ENCODE measurements at regions not wholly inside any gene's neighbourhood (a gene's known extent, or its start where the extent isn't known, plus 50 kb on each side); places are given as distances from the start of the nearest gene placed in this dataset.

- Histone ChIP-seq H3K9me3 (ENCODE audit: control insufficient read depth in 4 of 4, low read length in 3 of 4) (no peaks in the 10 kb centered on the region), H3K27me3 (ENCODE audit: control insufficient read depth in 4 of 4, insufficient read depth in 4 of 4, low read length in 3 of 4) (no peaks in the 10 kb centered on the region), H3K36me3 (ENCODE audit: control insufficient read depth in 4 of 4, insufficient read depth in 3 of 4, low read depth in 1 of 4, low read length in 3 of 4) (no peaks in the 10 kb centered on the region), H3K27ac (ENCODE audit: low read depth in 1 of 2, low read length in 2 of 2) (no peak overlapping the region), H3K9ac (ENCODE audit: low read depth in 1 of 2, low read length in 2 of 2) (no peak overlapping the region), H3K4me3 (ENCODE audit: low read depth in 1 of 3, low read length in 3 of 3) (no peak overlapping the region), H3K4me1 (ENCODE audit: control insufficient read depth in 4 of 4, insufficient read depth in 4 of 4, low read length in 3 of 4) (no peaks in the 10 kb centered on the region)
- TF ChIP-seq EGR1 (IDR thresholded peaks at IDR 0.05; ENCODE audit: low read depth in 2 of 2) (no peak), RAD21 (IDR thresholded peaks at IDR 0.05) (no peak), CTCF (IDR thresholded peaks at IDR 0.05; ENCODE audit: low read depth, low read length, missing input control) (no peak)
- no peak for DNase-seq (ENCODE audit: low spot score)
- 86% methylated on average over 3 of the region's 3 CpGs for WGBS
Observed at GRCh38 chr7:46558482-46559193, 637.6 kb upstream of the IGFBP3 start.

- WGBS = 74% methylated on average over 3 of the region's 3 CpGs
- no peak for DNase-seq (ENCODE audit: low spot score)
- Histone ChIP-seq H3K4me1 (ENCODE audit: control insufficient read depth in 4 of 4, insufficient read depth in 4 of 4, low read length in 3 of 4) (no peaks in the 10 kb centered on the region), H3K4me3 (ENCODE audit: low read depth in 1 of 3, low read length in 3 of 3) (no peak overlapping the region), H3K9me3 (ENCODE audit: control insufficient read depth in 4 of 4, low read length in 3 of 4) (no peaks in the 10 kb centered on the region), H3K27ac (ENCODE audit: low read depth in 1 of 2, low read length in 2 of 2) (no peak overlapping the region), H3K9ac (ENCODE audit: low read depth in 1 of 2, low read length in 2 of 2) (no peak overlapping the region), H3K36me3 (ENCODE audit: control insufficient read depth in 4 of 4, insufficient read depth in 3 of 4, low read depth in 1 of 4, low read length in 3 of 4) (no peaks in the 10 kb centered on the region), H3K27me3 (ENCODE audit: control insufficient read depth in 4 of 4, insufficient read depth in 4 of 4, low read length in 3 of 4) (no peaks in the 10 kb centered on the region)
- TF ChIP-seq EGR1 (IDR thresholded peaks at IDR 0.05; ENCODE audit: low read depth in 2 of 2) (no peak), RXRA (IDR thresholded peaks at IDR 0.05) (no peak), GABPA (IDR thresholded peaks at IDR 0.05 in 1 of 2, conservative IDR thresholded peaks at IDR 0.05 in 1 of 2) (no peak), HNF4G (IDR thresholded peaks at IDR 0.05) (no peak), ATF3 (IDR thresholded peaks at IDR 0.05) (no peak), TAF1 (conservative IDR thresholded peaks at IDR 0.05) (no peak), FOXA2 (IDR thresholded peaks at IDR 0.05) (no peak), SP1 (IDR thresholded peaks at IDR 0.05) (no peak), YY1 (IDR thresholded peaks at IDR 0.05) (no peak), HNF4A (conservative IDR thresholded peaks at IDR 0.05) (no peak), FOXA1 (IDR thresholded peaks at IDR 0.05) (no peak), ZBTB33 (IDR thresholded peaks at IDR 0.05) (no peak), NR2F2 (IDR thresholded peaks at IDR 0.05) (no peak), JUND (IDR thresholded peaks at IDR 0.05) (no peak)
- TF ChIP-seq, protein P1, sequence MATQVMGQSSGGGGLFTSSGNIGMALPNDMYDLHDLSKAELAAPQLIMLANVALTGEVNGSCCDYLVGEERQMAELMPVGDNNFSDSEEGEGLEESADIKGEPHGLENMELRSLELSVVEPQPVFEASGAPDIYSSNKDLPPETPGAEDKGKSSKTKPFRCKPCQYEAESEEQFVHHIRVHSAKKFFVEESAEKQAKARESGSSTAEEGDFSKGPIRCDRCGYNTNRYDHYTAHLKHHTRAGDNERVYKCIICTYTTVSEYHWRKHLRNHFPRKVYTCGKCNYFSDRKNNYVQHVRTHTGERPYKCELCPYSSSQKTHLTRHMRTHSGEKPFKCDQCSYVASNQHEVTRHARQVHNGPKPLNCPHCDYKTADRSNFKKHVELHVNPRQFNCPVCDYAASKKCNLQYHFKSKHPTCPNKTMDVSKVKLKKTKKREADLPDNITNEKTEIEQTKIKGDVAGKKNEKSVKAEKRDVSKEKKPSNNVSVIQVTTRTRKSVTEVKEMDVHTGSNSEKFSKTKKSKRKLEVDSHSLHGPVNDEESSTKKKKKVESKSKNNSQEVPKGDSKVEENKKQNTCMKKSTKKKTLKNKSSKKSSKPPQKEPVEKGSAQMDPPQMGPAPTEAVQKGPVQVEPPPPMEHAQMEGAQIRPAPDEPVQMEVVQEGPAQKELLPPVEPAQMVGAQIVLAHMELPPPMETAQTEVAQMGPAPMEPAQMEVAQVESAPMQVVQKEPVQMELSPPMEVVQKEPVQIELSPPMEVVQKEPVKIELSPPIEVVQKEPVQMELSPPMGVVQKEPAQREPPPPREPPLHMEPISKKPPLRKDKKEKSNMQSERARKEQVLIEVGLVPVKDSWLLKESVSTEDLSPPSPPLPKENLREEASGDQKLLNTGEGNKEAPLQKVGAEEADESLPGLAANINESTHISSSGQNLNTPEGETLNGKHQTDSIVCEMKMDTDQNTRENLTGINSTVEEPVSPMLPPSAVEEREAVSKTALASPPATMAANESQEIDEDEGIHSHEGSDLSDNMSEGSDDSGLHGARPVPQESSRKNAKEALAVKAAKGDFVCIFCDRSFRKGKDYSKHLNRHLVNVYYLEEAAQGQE (IDR thresholded peaks at IDR 0.05) = no peak
Observed at GRCh38 chr7:46557781-46558180, 636.7 kb upstream of the IGFBP3 start.

All from liver (tissue), 8 donors.